HL-60 (cell line): ENCODE measurements at regions not wholly inside any gene's neighbourhood (a gene's known extent, or its start where the extent isn't known, plus 50 kb on each side); places are given as distances from the start of the nearest gene placed in this dataset.

Source experiments
- DNase-seq, 2 experiments: peaks; one replicate each; pipeline ENCODE4 v3.0.0-alpha.2; 2010 to 2020; ENCODE audit warnings: low read depth in 1 of 2, low spot score in 1 of 2
- H3K27ac ChIP-seq: fragments of 250-450 bp; sonication (Bioruptor Pico); replicated peaks from 2 replicates; pipeline ENCODE4 v1.5.1; 2020; ENCODE audit warnings: mild to moderate bottlenecking, moderate library complexity
- H3K27me3 ChIP-seq: fragments of 250-450 bp; sonication (Bioruptor Pico); 2 replicates; pipeline ENCODE4 v1.5.1; 2021; ENCODE audit warnings: mild to moderate bottlenecking, moderate library complexity; ENCODE audit not compliant: insufficient read depth, poor library complexity, severe bottlenecking
- H3K4me3 ChIP-seq: replicated peaks from 2 replicates; pipeline ENCODE4 v1.5.1; 2011; ENCODE audit warnings: mild to moderate bottlenecking, control low read depth, low read length; ENCODE audit not compliant: insufficient read depth
- CTCF ChIP-seq: IDR thresholded peaks from one replicate; pipeline ENCODE4 v1.5.1; 2011; ENCODE audit warnings: low read length, control low read depth, inconsistent platforms; ENCODE audit not compliant: insufficient read depth
- GABPA ChIP-seq: IDR thresholded peaks from 2 replicates; pipeline ENCODE4 v1.6.1; 2012; ENCODE audit warnings: low read depth
- POLR2AphosphoS5 ChIP-seq: IDR thresholded peaks from 2 replicates; pipeline ENCODE4 v1.6.1; 2012; ENCODE audit warnings: low read depth
- REST ChIP-seq: IDR thresholded peaks from 2 replicates; pipeline ENCODE4 v1.6.1; 2012; ENCODE audit warnings: low read depth; ENCODE audit not compliant: insufficient replicate concordance
- SPI1 ChIP-seq: IDR thresholded peaks from 2 replicates; pipeline ENCODE4 v1.6.1; 2012; ENCODE audit warnings: low read depth, mild to moderate bottlenecking, borderline replicate concordance

GRCh38 chr5:134463176-134463720 is 51.6 kb upstream of the CDKN2AIPNL start:
- no peaks in the 10 kb centered on the region for H3K27me3 ChIP-seq
- no peak for DNase-seq

GRCh38 chr5:134462761-134463160 is 51.1 kb upstream of the CDKN2AIPNL start:
- TF ChIP-seq GABPA: no peak
- TF ChIP-seq POLR2AphosphoS5: no peak
- no peak for TF ChIP-seq SPI1
- no peak for TF ChIP-seq REST
- TF ChIP-seq CTCF: no peak

More at GRCh38 chr5:134463176-134463720, 51.6 kb upstream of the CDKN2AIPNL start:
- Histone ChIP-seq H3K4me3 (no peak overlapping the region), H3K27ac (no peak overlapping the region)
- TF ChIP-seq CTCF (no peak), REST (no peak), GABPA (no peak), SPI1 (no peak), POLR2AphosphoS5 (no peak)

GRCh38 chr5:134462047-134462575 is 50.4 kb upstream of the CDKN2AIPNL start:
- Histone ChIP-seq H3K27me3 (no peaks in the 10 kb centered on the region), H3K4me3 (no peak overlapping the region), H3K27ac (no peak overlapping the region)
- no peak for DNase-seq
- no peak for TF ChIP-seq GABPA
- TF ChIP-seq SPI1: no peak
- TF ChIP-seq CTCF: no peak
- TF ChIP-seq REST: no peak
- TF ChIP-seq POLR2AphosphoS5: no peak

More at GRCh38 chr5:134462761-134463160, 51.1 kb upstream of the CDKN2AIPNL start:
- H3K27ac ChIP-seq: no peak overlapping the region
- H3K4me3 ChIP-seq: no peak overlapping the region
- DNase-seq: no peak
- no peaks in the 10 kb centered on the region for H3K27me3 ChIP-seq
